Transverse colon (tissue), 4 donors: ENCODE measurements at regions not wholly inside any gene's neighbourhood (a gene's known extent, or its start where the extent isn't known, plus 50 kb on each side); places are given as distances from the start of the nearest gene placed in this dataset.

Experiments used
- POLR2A ChIP-seq: fragments of 450-650 bp; IDR thresholded peaks from one replicate; pipeline ENCODE4 v1.6.1; 2016; ENCODE audit warnings: antibody characterized with exemption, mild to moderate bottlenecking, moderate library complexity
- POLR2AphosphoS5 ChIP-seq, 3 donors: sonication (generic); formaldehyde crosslinking; IDR thresholded peaks; one replicate each; pipeline ENCODE4 v1.6.1; 2016; ENCODE audit warnings: antibody characterized with exemption in 3 of 3
- TF ChIP-seq, protein P1 (sequence below), 5 experiments: fragments of 200-600 bp in 3 of 5; fragments of 450-650 bp in 2 of 5; sonication (generic) in 3 of 5; IDR thresholded peaks; 1 replicate in 2 of 5; 2 replicates in 3 of 5; pipeline ENCODE4 v1.5.1; 2016 to 2017; ENCODE audit warnings: antibody characterized with exemption in 5 of 5, inconsistent platforms in 3 of 5, mild to moderate bottlenecking in 2 of 5, moderate library complexity in 1 of 5

DNA sequence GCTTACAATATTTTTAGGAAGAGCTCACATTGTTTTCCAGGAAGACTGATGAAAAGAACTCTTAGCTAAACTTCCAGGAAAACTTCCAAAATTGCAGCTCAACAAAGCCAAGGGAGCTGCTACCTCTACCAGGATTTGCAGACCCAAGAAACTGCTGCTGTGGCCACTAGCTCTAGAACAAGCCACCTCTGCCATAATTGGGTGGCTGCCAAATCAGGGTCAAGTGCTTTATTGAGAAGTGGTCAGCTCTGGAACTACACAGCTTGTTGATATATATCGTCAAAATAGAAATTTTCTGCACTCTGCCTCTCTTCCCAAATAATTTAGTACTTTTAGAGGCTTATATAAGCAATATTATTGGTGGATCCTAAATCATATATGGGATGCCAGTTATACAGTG, 371.8 kb upstream of the CHORDC1 start:
- TF ChIP-seq POLR2AphosphoS5 (IDR thresholded peaks at IDR 0.05), result no peak
- TF ChIP-seq POLR2A, result no peak
- TF ChIP-seq, protein P1, sequence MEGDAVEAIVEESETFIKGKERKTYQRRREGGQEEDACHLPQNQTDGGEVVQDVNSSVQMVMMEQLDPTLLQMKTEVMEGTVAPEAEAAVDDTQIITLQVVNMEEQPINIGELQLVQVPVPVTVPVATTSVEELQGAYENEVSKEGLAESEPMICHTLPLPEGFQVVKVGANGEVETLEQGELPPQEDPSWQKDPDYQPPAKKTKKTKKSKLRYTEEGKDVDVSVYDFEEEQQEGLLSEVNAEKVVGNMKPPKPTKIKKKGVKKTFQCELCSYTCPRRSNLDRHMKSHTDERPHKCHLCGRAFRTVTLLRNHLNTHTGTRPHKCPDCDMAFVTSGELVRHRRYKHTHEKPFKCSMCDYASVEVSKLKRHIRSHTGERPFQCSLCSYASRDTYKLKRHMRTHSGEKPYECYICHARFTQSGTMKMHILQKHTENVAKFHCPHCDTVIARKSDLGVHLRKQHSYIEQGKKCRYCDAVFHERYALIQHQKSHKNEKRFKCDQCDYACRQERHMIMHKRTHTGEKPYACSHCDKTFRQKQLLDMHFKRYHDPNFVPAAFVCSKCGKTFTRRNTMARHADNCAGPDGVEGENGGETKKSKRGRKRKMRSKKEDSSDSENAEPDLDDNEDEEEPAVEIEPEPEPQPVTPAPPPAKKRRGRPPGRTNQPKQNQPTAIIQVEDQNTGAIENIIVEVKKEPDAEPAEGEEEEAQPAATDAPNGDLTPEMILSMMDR (IDR thresholded peaks at IDR 0.05), result no peak
